DND-41 (cell line): ENCODE measurements at regions not wholly inside any gene's neighbourhood (a gene's known extent, or its start where the extent isn't known, plus 50 kb on each side); places are given as distances from the start of the nearest gene placed in this dataset.
"Not testable (repeated sequence)": the region's sequence is repeated elsewhere in the genome, so short reads cannot be mapped to it uniquely, and the experiment has no call there.

Experiments used
- ATAC-seq: fragments of 200-7000 bp; cut with Tn5 transposase; 3 replicates; pipeline ENCODE4 v1.9.1; 2021; ENCODE audit warnings: low read depth; ENCODE audit not compliant: insufficient read depth
- DNase-seq: peaks from one replicate; pipeline ENCODE4 v3.0.0-alpha.2; 2020
- H2AFZ ChIP-seq: 2 replicates; pipeline ENCODE4 v1.6.0; 2012; ENCODE audit warnings: low read depth, low read length
- H3K27ac ChIP-seq: 2 replicates; pipeline ENCODE4 v1.5.1; 2012; ENCODE audit warnings: low read length, inconsistent platforms
- H3K27me3 ChIP-seq: fragments of 200-600 bp; sonication (generic); 2 replicates; pipeline ENCODE4 v1.6.0; 2012; ENCODE audit warnings: low read length, mild to moderate bottlenecking, inconsistent platforms; ENCODE audit not compliant: insufficient read depth, poor library complexity
- H3K36me3 ChIP-seq: 2 replicates; pipeline ENCODE4 v1.5.1; 2012; ENCODE audit warnings: low read length, inconsistent platforms; ENCODE audit not compliant: insufficient read depth
- H3K4me1 ChIP-seq: 2 replicates; pipeline ENCODE4 v1.5.1; 2012; ENCODE audit warnings: mild to moderate bottlenecking, low read length; ENCODE audit not compliant: insufficient read depth
- H3K4me2 ChIP-seq: 2 replicates; pipeline ENCODE4 v1.6.0; 2012; ENCODE audit warnings: mild to moderate bottlenecking, moderate library complexity, low read length, inconsistent platforms; ENCODE audit not compliant: insufficient read depth
- H3K4me3 ChIP-seq, 2 experiments: fragments of 200-600 bp in 1 of 2; shearing (Covaris generic) in 1 of 2; 2 replicates each; pipeline ENCODE4 v1.5.1; 2012 to 2016; ENCODE audit warnings: inconsistent platforms in 2 of 2, low read length in 2 of 2, mild to moderate bottlenecking in 2 of 2, low read depth in 1 of 2, moderate library complexity in 1 of 2
- H3K79me2 ChIP-seq: 2 replicates; pipeline ENCODE4 v1.6.0; 2012; ENCODE audit warnings: low read length, inconsistent platforms; ENCODE audit not compliant: insufficient read depth
- H3K9ac ChIP-seq: 2 replicates; pipeline ENCODE4 v1.6.0; 2012; ENCODE audit warnings: low read depth, mild to moderate bottlenecking, inconsistent platforms, low read length, moderate library complexity
- H3K9me3 ChIP-seq: 2 replicates; pipeline ENCODE4 v1.5.1; 2012; ENCODE audit warnings: low read length, moderate library complexity, mild to moderate bottlenecking, inconsistent platforms; ENCODE audit not compliant: insufficient read depth, severe bottlenecking
- H4K20me1 ChIP-seq: 2 replicates; pipeline ENCODE4 v1.6.0; 2012; ENCODE audit warnings: low read length; ENCODE audit not compliant: insufficient read depth
- EZH2 ChIP-seq: IDR thresholded peaks from 3 replicates; pipeline ENCODE4 v1.6.1; 2012; ENCODE audit warnings: borderline replicate concordance, low read depth, mild to moderate bottlenecking, moderate library complexity, low read length, inconsistent platforms; ENCODE audit not compliant: severe bottlenecking
- TF ChIP-seq, protein P1 (sequence below): IDR thresholded peaks from 2 replicates; pipeline ENCODE4 v1.5.1; 2012; ENCODE audit warnings: borderline replicate concordance, low read length, moderate library complexity, mild to moderate bottlenecking; ENCODE audit not compliant: poor library complexity, severe bottlenecking; ENCODE audit errors: extremely low read depth

DNA sequence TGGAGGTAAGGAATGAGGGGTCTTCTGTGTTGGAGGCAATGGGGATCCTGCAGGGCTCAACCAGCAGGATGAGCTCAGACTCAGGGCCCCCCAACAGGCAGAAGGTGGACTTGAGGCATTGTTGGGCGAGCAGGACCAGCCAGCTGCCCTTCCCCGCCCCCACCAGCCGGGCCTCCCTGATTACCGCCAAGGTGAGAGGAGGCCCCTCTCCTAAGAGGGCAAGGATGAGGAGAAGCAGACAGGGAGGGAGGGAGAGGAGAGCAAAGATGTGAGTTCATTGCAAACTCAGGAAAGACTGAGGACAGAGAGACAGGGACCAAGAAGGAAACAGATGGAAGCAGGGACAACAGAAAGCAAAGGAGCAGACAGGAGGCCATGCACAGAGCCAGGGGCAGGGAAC is 272.8 kb upstream of the XYLT1 start:
- H3K36me3 ChIP-seq: no peaks in the 10 kb centered on the region
- no peak for ATAC-seq
- no peak overlapping the region for H3K4me2 ChIP-seq
- DNase-seq: no peak
- TF ChIP-seq, protein P1, sequence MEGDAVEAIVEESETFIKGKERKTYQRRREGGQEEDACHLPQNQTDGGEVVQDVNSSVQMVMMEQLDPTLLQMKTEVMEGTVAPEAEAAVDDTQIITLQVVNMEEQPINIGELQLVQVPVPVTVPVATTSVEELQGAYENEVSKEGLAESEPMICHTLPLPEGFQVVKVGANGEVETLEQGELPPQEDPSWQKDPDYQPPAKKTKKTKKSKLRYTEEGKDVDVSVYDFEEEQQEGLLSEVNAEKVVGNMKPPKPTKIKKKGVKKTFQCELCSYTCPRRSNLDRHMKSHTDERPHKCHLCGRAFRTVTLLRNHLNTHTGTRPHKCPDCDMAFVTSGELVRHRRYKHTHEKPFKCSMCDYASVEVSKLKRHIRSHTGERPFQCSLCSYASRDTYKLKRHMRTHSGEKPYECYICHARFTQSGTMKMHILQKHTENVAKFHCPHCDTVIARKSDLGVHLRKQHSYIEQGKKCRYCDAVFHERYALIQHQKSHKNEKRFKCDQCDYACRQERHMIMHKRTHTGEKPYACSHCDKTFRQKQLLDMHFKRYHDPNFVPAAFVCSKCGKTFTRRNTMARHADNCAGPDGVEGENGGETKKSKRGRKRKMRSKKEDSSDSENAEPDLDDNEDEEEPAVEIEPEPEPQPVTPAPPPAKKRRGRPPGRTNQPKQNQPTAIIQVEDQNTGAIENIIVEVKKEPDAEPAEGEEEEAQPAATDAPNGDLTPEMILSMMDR: no peak
- TF ChIP-seq EZH2: no peak
- no peaks in the 10 kb centered on the region for H3K79me2 ChIP-seq
- no peak overlapping the region for H3K4me3 ChIP-seq
- H3K4me1 ChIP-seq: no peaks in the 10 kb centered on the region
- no peaks in the 10 kb centered on the region for H4K20me1 ChIP-seq
- no peak overlapping the region for H2AFZ ChIP-seq
- no peaks in the 10 kb centered on the region for H3K27me3 ChIP-seq
- H3K27ac ChIP-seq: no peak overlapping the region
- H3K9me3 ChIP-seq: no peaks in the 10 kb centered on the region
- no peak overlapping the region for H3K9ac ChIP-seq

DNA sequence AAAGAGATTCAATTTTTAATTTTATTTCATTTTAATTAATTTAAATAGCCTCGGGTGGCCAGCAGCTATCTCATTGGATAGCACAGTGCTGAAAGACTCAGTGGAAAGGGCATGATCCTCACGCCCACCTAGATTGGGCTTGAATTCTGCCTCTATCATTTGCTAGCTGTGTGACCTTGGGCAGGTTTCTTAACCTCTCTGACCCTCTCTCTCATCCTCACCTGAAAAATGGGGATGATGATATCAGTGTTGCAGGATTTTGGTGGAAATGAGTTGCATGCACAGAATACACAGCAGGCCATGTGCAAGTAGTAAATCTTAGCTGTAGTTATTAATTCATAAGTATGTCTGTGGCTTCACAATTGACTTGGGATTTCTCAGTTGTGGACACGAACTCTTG is 272.4 kb upstream of the XYLT1 start:
- DNase-seq: no peak
- Histone ChIP-seq H3K4me3 (no peak overlapping the region), H3K9ac (no peak overlapping the region), H3K79me2 (no peaks in the 10 kb centered on the region), H3K4me2 (no peak overlapping the region), H4K20me1 (no peaks in the 10 kb centered on the region), H3K4me1 (no peaks in the 10 kb centered on the region), H3K27ac (no peak overlapping the region), H3K9me3 (no peaks in the 10 kb centered on the region), H3K27me3 (no peaks in the 10 kb centered on the region), H3K36me3 (no peaks in the 10 kb centered on the region), H2AFZ (no peak overlapping the region)
- ATAC-seq: no peak
- TF ChIP-seq, protein P1: no peak
- TF ChIP-seq EZH2: no peak

DNA sequence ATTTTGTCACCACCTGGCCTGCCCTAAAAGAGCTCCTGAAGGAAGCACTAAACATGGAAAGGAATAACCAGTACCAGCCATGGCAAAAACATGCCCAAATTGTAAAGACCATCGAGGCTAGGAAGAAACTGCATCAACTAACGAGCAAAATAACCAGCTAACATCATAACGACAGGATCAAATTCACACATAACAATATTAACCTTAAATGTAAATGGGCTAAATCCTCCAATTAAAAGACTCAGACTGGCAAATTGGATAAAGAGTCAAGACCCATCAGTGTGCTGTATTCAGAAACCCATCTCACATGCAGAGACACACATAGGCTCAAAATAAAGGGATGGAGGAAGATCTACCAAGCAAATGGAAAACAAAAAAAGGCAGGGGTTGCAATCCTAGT is 264.3 kb upstream of the XYLT1 start:
- H3K27me3 ChIP-seq, H3K4me3 ChIP-seq, H3K79me2 ChIP-seq, H3K36me3 ChIP-seq, H3K4me2 ChIP-seq, H3K4me1 ChIP-seq, ATAC-seq, H3K9ac ChIP-seq, H4K20me1 ChIP-seq, H3K27ac ChIP-seq, DNase-seq, H3K9me3 ChIP-seq, H2AFZ ChIP-seq: not testable (repeated sequence)

DNA sequence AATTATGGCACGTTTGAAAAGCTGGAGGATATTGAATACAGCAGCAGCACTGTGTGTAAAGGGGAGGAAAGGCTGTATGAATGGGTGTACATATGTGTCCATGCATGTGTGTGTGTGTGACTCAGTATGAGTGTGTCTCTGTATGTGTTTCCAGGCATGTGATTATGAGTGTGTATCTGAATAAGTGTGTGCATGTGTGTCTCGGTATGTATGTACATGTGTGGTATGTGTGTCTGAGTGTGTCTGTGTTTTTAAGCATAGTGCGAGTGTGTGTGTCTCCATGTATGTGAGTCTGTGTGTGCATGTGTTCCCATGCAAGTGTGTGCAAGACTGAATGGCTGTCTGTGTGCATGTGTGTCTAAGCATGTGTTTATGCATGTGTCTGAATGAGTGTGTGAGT is 259.1 kb upstream of the XYLT1 start:
- Histone ChIP-seq H3K27me3 (no peaks in the 10 kb centered on the region), H3K4me1 (no peaks in the 10 kb centered on the region), H3K4me2 (no peak overlapping the region), H3K27ac (no peak overlapping the region), H3K9ac (no peak overlapping the region), H3K4me3 (no peak overlapping the region), H3K36me3 (no peaks in the 10 kb centered on the region), H3K79me2 (no peaks in the 10 kb centered on the region), H3K9me3 (no peaks in the 10 kb centered on the region), H4K20me1 (no peaks in the 10 kb centered on the region), H2AFZ (no peak overlapping the region)
- ATAC-seq (no peak), DNase-seq (no peak)
- no peak for TF ChIP-seq EZH2
- TF ChIP-seq, protein P1: no peak
